Stimulated activated CD4-positive, alpha-beta T cell treated with anti-CD3 and anti-CD28 coated beads, Interleukin-1b, Interleukin-23, amount 100 ng/mL, for 4 hours (primary cell): ENCODE measurements at regions not wholly inside any gene's neighbourhood (a gene's known extent, or its start where the extent isn't known, plus 50 kb on each side); places are given as distances from the start of the nearest gene placed in this dataset.

ENCODE experiments used
- DNase-seq, 2 donors: peaks; one replicate each; pipeline ENCODE4 v3.0.0-alpha.2; 2020; ENCODE audit warnings: low read depth in 2 of 2

- no peak for DNase-seq
Observed at GRCh38 chr20:60976913-60977312, 275.1 kb upstream of the CDH4 start.

DNA sequence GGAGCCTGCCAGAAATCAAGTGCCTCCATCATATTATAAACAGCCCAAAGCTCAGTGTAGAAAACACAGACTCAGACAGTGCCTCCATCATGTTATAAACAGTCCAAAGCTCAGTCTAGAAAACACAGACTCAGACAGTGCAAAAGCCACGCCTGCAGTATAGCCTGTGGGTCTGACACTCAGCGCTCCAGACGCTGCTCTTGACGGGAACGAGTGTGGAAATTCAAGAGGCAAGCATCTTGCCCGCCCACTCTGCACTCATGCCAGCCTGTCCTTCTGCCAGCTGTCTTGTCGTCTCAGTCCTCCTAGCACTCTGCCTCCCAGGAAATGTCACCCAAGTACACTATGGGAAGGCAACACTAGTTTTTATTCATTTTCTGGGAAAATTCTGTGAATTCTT is 274.2 kb upstream of the CDH4 start:
- no peak for DNase-seq

DNA sequence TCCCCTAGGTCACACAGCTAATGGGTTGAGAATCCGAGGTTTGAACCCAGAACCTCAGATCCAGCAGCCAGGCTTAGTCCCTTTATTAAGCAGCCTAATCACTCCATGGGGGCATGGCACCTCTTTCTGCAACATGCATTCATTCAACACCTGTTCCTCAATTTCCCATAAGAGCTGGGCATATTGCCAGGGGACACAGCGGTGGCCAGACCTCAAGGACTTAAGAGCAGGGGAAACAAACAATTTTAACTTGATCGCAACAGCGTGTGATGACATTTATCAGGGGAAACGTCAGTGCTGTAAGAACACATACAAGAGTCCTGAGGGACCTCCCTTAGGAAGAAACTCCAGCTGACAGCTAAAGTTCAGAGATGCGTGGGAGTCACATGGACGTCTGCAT is 267.4 kb upstream of the CDH4 start:
- DNase-seq: no peak

- no peak for DNase-seq
Observed at GRCh38 chr20:60986506-60987156, 265.4 kb upstream of the CDH4 start.

DNA sequence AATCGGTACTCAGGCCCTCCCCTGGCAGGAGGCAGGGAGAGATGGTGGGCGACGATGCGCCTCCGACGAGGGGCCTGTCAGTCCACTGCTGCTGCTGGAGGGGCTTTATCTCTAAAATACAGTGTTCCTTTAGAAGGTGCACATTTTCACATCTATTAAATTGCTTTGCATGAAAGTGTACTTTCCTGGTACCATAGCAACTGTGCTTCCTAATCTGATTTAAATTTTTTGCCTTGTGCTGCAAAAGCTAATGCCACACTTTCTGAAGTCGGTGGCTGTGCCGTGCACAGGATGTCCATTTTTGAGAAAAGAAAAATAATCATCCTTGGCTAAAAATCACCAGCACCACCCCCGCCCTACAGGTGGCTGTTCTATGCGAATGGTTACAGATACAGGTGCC is 262.0 kb upstream of the CDH4 start:
- no peak for DNase-seq

- DNase-seq: no peak
Observed at GRCh38 chr20:60990643-60991042, 261.4 kb upstream of the CDH4 start.

- DNase-seq: no peak
Observed at GRCh38 chr20:60993433-60994044, 258.5 kb upstream of the CDH4 start.

DNA sequence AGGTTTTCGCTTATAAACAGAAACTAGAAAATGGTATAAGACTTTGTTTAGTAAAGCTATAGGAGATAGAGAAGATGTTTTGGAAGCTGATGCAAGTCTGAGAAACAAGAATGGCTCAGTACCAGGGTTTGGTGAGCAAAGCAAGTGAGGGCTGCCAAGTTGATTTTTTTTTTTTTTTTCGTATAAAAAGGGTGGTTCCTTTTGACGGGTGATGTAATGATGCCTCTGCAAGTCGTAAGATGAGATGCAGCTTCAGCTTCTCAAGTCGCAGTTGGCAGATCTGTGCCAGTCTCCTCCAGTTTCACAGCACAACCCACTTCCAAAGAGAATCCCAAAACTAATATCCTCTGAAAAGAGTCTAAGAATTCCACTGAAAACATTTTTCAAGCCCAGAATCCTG is 252.8 kb upstream of the CDH4 start:
- no peak for DNase-seq

DNA sequence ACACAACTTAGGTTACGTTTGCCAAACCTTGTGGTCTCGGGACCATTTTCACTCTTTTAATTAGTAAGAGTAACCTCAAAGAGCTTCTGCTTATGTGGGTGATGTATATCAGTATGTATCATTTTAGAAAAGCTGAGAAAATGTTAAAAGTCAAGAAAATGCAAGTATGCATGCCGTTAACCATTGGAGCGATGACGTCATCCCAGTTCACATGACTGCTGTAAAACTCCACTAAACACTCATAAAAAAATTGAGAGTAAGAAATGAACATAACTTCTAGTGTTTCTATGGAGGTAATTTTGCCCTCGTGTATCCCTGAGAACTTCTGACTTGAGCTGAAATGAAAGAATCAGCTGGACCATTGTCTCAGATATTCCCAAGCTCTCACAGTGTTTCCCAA is 250.0 kb upstream of the CDH4 start:
- no peak for DNase-seq

DNA sequence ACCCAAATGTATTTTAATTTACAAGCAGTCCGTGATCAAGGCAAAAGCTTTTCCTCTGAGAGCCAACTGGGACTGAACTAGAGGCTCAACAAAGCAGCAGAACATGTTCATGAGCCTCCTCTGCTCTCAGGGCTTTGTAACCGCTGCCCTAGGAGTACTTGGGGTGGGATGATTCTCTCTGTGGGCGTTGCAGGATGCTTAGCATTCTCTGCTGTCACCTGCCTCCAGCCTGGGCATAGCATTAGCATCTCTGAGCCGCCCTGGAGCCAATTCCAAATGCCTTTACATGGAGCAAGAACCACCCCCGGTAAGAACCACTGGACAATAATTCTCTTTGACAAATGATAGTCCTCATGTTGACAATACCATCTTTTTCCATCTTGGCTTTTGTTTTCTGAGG is 237.6 kb upstream of the CDH4 start:
- no peak for DNase-seq

DNA sequence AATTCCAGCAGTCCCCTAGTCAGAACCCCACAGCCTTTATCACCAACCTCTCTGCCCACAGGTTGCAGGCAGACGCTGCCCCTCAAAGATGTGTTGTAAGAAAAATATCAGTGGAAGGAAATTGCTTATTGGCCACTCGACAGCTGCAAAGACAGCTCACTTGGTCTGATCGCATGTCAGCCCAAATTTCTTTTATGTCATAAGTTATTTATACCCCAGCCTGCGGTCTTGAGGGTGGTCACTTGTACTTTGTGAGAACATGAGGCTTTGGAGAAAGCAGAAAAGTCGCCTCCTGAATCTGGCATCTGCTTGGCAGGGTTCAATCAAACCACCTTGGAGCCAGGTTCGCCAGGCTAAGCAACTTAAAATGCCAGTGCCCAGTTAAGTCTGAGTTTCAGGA is 236.5 kb upstream of the CDH4 start:
- DNase-seq: no peak

- DNase-seq: no peak
Observed at GRCh38 chr20:61019322-61019721, 232.7 kb upstream of the CDH4 start.

GRCh38 chr20:61023612-61024011 is 228.4 kb upstream of the CDH4 start:
- no peak for DNase-seq

DNA sequence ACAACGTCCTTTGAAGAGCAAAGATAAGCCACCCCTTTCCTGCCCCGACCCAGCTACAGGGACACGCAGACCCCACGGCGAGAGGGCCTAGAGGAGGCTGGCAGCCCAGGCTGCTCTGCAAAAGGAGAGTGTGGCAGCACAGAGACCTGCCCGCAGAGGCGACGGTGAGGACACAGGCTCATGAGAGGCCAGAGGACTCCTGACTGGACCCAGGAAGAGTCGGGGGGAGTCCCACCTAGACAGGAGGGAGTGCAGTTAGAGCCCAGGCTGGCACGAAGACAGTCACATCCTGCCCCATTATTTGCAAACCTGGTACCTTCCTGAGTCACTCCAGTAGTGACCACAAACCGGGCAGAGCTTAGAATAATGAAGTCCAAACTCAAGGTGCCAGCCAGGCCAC is 227.7 kb upstream of the CDH4 start:
- DNase-seq: no peak

GRCh38 chr20:61025536-61025935 is 226.5 kb upstream of the CDH4 start:
- no peak for DNase-seq

GRCh38 chr20:61026173-61026572 is 225.9 kb upstream of the CDH4 start:
- DNase-seq: no peak

DNA sequence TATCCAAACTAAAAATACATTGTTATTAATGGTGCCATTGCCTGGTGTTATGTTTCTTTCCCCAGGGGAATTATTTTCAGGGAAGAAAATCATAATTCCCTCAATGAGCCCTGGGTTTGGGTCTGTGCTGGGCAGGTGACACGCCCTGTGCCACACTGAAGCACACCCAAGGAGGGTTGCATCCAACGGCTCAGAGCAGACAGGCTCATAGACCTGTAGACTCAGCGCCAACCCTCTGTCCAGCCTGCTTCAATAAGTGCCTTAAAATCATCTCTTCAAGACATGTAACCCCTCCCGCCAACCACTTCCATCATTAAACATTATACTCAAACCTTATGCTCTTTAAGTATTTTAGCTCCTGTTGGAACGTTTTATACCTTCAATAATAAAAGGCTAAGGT is 225.3 kb upstream of the CDH4 start:
- no peak for DNase-seq

DNA sequence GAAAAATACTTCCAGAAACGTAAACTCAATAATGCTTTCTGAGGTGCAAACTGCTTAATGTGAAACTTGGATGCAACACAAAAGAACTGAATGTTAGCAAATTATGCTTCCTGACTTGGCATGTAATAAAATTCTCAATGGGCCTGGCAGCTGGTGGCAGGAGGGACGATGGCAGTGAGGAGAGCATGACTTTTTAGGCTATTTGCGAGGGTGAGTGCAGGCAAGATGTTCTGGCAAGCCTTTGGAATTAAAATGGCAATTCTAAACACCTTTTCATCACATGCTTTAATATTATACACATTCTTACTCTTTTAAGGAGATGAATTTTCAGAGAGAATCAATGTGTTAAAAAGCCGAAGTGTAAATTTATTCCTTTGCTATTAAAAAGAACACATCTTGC is 224.8 kb upstream of the CDH4 start:
- DNase-seq: no peak

GRCh38 chr20:61030130-61030529 is 221.9 kb upstream of the CDH4 start:
- no peak for DNase-seq

- DNase-seq: no peak
Observed at GRCh38 chr20:61031101-61031830, 220.8 kb upstream of the CDH4 start.

GRCh38 chr20:61037498-61037897 is 214.6 kb upstream of the CDH4 start:
- DNase-seq: no peak

- no peak for DNase-seq
Observed at GRCh38 chr20:61041481-61041880, 210.6 kb upstream of the CDH4 start.
